HepG2 (cell line): ENCODE measurements at regions not wholly inside any gene's neighbourhood (a gene's known extent, or its start where the extent isn't known, plus 50 kb on each side); places are given as distances from the start of the nearest gene placed in this dataset.

ENCODE experiments used
- ATAC-seq: fragments of 200-7000 bp; cut with Tn5 transposase; 3 replicates; pipeline ENCODE4 v1.9.1; 2020; ENCODE audit warnings: mild to moderate bottlenecking, moderate library complexity
- BruUV-seq: library from RNA; stranded (reverse); fragments of 400-500 nt; replicated peaks from 2 replicates; lab custom pipeline; 2021; lab: Mats Ljungman, UMichigan
- CTCF ChIA-PET: fragments of 300-600 bp; formaldehyde crosslinking; extraction: SDS; loops from one replicate; lab custom pipeline; 2021; ENCODE audit warnings: low total read pairs, inconsistent platforms, low intra/inter-chr PET ratio; lab: Yijun Ruan, JAX
- POLR2A ChIA-PET: fragments of 350-600 bp; sonication (Branson Sonifier 250); formaldehyde crosslinking; loops from one replicate; lab custom pipeline; 2020; ENCODE audit warnings: antibody characterized with exemption, inconsistent platforms; lab: Yijun Ruan, JAX
- DNase-seq: peaks from one replicate; pipeline ENCODE4 v3.0.0-alpha.2; 2015; ENCODE audit warnings: low spot score
- FAIRE-seq: peaks from 3 replicates; lab custom pipeline; 2011; peaks lifted over from hg19 to GRCh38; lab: Jason Lieb, UNC
- H2AFZ ChIP-seq: one replicate; pipeline ENCODE4 v1.6.1; 2011; ENCODE audit warnings: low read length, inconsistent platforms
- H3K27ac ChIP-seq: fragments of 300-600 bp; 3 replicates; pipeline ENCODE4 v1.8.0; 2011; ENCODE audit warnings: mixed run types, mild to moderate bottlenecking, mixed read lengths, low read length, inconsistent platforms; ENCODE audit not compliant: insufficient read depth; ENCODE audit errors: extremely low read length
- H3K27me3 ChIP-seq, 2 experiments: fragments of 200-600 bp in 1 of 2; 2 replicates in 1 of 2; 3 replicates in 1 of 2; pipeline versions ENCODE4 v1.6.0 to v1.8.0; 2011; ENCODE audit warnings: low read length in 2 of 2, mild to moderate bottlenecking in 2 of 2, moderate library complexity in 2 of 2, inconsistent platforms in 1 of 2; ENCODE audit not compliant: insufficient read depth in 2 of 2, control insufficient read depth in 1 of 2
- H3K36me3 ChIP-seq, 2 experiments: fragments of 200-600 bp in 1 of 2; replicated peaks in 1 of 2; 2 replicates in 1 of 2; 3 replicates in 1 of 2; pipeline versions ENCODE4 v1.5.1 to v1.8.0; 2011; ENCODE audit warnings: low read length in 2 of 2, inconsistent platforms in 1 of 2; ENCODE audit not compliant: insufficient read depth in 2 of 2, control insufficient read depth in 1 of 2
- H3K4me1 ChIP-seq: 2 replicates; pipeline ENCODE4 v1.5.1; 2012; ENCODE audit warnings: low read length, inconsistent platforms; ENCODE audit not compliant: insufficient read depth
- H3K4me2 ChIP-seq: 2 replicates; pipeline ENCODE4 v1.6.0; 2011; ENCODE audit warnings: low read depth, low read length, inconsistent platforms
- H3K4me3 ChIP-seq, 3 experiments: fragments of 200-600 bp in 1 of 3; sonication (generic), shearing (Covaris generic) in 1 of 3; replicated peaks in 1 of 3; 2 replicates each; pipeline ENCODE4 v1.5.1; 2011 to 2016; ENCODE audit warnings: low read length in 3 of 3, inconsistent platforms in 2 of 3, low read depth in 2 of 3, mild to moderate bottlenecking in 2 of 3, control low read depth in 1 of 3, mixed read lengths in 1 of 3; ENCODE audit not compliant: insufficient read depth in 1 of 3
- H3K79me2 ChIP-seq: one replicate; pipeline ENCODE4 v1.6.1; 2011; ENCODE audit warnings: low read length, inconsistent platforms; ENCODE audit not compliant: insufficient read depth
- H3K9ac ChIP-seq: 2 replicates; pipeline ENCODE4 v1.6.0; 2011; ENCODE audit warnings: mild to moderate bottlenecking, low read depth, low read length, inconsistent platforms; ENCODE audit not compliant: insufficient read depth
- H3K9me3 ChIP-seq: 2 replicates; pipeline ENCODE4 v1.5.1; 2012; ENCODE audit warnings: mild to moderate bottlenecking, low read length
- H4K20me1 ChIP-seq: 2 replicates; pipeline ENCODE4 v1.6.0; 2011; ENCODE audit warnings: inconsistent platforms, mild to moderate bottlenecking, low read length, moderate library complexity; ENCODE audit not compliant: insufficient read depth
- ATF7 ChIP-seq, 2 experiments: fragments of 450-650 bp in 1 of 2; sonication (generic) in 1 of 2; formaldehyde crosslinking in 1 of 2; IDR thresholded peaks; 2 replicates each; pipeline versions ENCODE4 v1.4.0 to v1.6.1; 2016 to 2020; ENCODE audit warnings: antibody characterized with exemption in 1 of 2, mild to moderate bottlenecking in 1 of 2, missing genetic modification reagents in 1 of 2
- ETV5 ChIP-seq: IDR thresholded peaks from 2 replicates; pipeline ENCODE4 v1.6.1; 2018; ENCODE audit warnings: missing biosample characterization, missing genetic modification reagents, inconsistent platforms, borderline replicate concordance
- MED1 ChIP-seq: sonication (generic); formaldehyde crosslinking; IDR thresholded peaks from 2 replicates; pipeline ENCODE4 v1.4.0; 2020; ENCODE audit warnings: missing genetic modification reagents
- NFIC ChIP-seq: IDR thresholded peaks from 2 replicates; pipeline ENCODE4 v1.6.1; 2012; ENCODE audit warnings: mild to moderate bottlenecking, low read length, inconsistent platforms
- PHF5A ChIP-seq: IDR thresholded peaks from one replicate; pipeline ENCODE4 v1.6.1; 2018; ENCODE audit warnings: low read depth, missing genetic modification reagents; ENCODE audit not compliant: unreplicated experiment
- SP4 ChIP-seq: sonication (generic); formaldehyde crosslinking; IDR thresholded peaks from 2 replicates; pipeline ENCODE4 v1.8.1; 2023; ENCODE audit warnings: mild to moderate bottlenecking, missing genetic modification reagents
- TGIF2 ChIP-seq: IDR thresholded peaks from 2 replicates; pipeline ENCODE4 v1.6.1; 2016; ENCODE audit warnings: control low read depth, missing compliant biosample characterization
- YEATS2 ChIP-seq: sonication (generic); formaldehyde crosslinking; IDR thresholded peaks from 2 replicates; pipeline ENCODE4 v1.4.0; 2020; ENCODE audit warnings: missing genetic modification reagents, borderline replicate concordance
- ZNF136 ChIP-seq: sonication (generic); formaldehyde crosslinking; IDR thresholded peaks from 2 replicates; pipeline ENCODE4 v1.8.1; 2022; ENCODE audit warnings: low read depth, mild to moderate bottlenecking, moderate library complexity, missing genetic modification reagents
- ZNF282 ChIP-seq: fragments of 450-650 bp; IDR thresholded peaks from 2 replicates; pipeline ENCODE4 v1.6.1; 2018; ENCODE audit not compliant: partially characterized antibody
- ZNF792 ChIP-seq: IDR thresholded peaks from 2 replicates; pipeline ENCODE4 v1.6.1; 2016
- WGBS: methylation state at CpG from one replicate; pipeline ENCODE4 v1.1.6; 2017; ENCODE audit warnings: low lambda C conversion rate; 5-methylcytosine and 5-hydroxymethylcytosine counted together
- in situ Hi-C: cut with HindIII; loops from 2 replicates; pipeline ENCODE4 v1.10.0; 2017; ENCODE audit warnings: low pct_unique_long_range_greater_than_20kb; ENCODE audit not compliant: extremely low pct_ligation_motif_present
- intact Hi-C: fragments of 100-400 bp; cut with micrococcal nuclease; formaldehyde crosslinking; loops from one replicate; pipeline ENCODE4 v1.10.0; 2022; ENCODE audit not compliant: unreplicated experiment
- TF ChIP-seq, protein P1 (sequence below): IDR thresholded peaks from 2 replicates; pipeline ENCODE4 v1.6.1; 2018; ENCODE audit warnings: missing genetic modification reagents, mild to moderate bottlenecking, missing compliant biosample characterization
- TF ChIP-seq, protein P2 (sequence below): sonication (generic); formaldehyde crosslinking; IDR thresholded peaks from 2 replicates; pipeline ENCODE4 v1.4.0; 2020; ENCODE audit warnings: missing genetic modification reagents, mild to moderate bottlenecking, borderline replicate concordance
- TF ChIP-seq, protein P3 (sequence below): sonication (generic); formaldehyde crosslinking; IDR thresholded peaks from 2 replicates; pipeline ENCODE4 v1.8.1; 2023; ENCODE audit warnings: missing genetic modification reagents, inconsistent platforms, borderline replicate concordance
- TF ChIP-seq, protein P4 (sequence below): sonication (generic); formaldehyde crosslinking; conservative IDR thresholded peaks from 2 replicates; pipeline ENCODE4 v1.8.1; 2023; ENCODE audit warnings: missing genetic modification reagents
- TF ChIP-seq, protein P5 (sequence below): sonication (generic); formaldehyde crosslinking; IDR thresholded peaks from 2 replicates; pipeline ENCODE4 v1.5.0; 2020; ENCODE audit warnings: mild to moderate bottlenecking, low read depth, missing genetic modification reagents, borderline replicate concordance

DNA sequence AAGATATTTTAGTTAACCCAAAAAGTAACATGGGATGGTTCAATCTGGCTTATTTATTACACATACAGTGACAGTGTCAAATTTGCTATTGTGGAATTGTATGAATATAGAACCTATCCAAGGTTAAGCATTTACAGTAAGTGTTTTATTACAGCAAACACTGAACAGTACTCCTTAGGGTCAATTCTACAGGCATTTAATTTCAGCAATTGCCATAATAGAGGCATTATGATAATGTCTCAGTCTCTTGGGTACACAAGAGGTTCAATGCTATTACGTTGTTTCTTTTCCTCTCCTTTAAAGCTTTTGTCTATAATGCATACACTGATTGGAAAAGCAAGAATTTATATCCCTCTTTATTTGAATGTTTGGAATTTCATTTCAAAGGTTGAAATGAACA, 275.7 kb upstream of the NAALADL2 start:
- Histone ChIP-seq H3K4me1 (no peaks in the 10 kb centered on the region), H3K27me3 (no peaks in the 10 kb centered on the region), H3K27ac (no peak overlapping the region), H2AFZ (no peak overlapping the region), H3K4me2 (no peak overlapping the region), H3K9me3 (no peaks in the 10 kb centered on the region), H4K20me1 (no peaks in the 10 kb centered on the region), H3K36me3 (no peaks in the 10 kb centered on the region), H3K79me2 (no peaks in the 10 kb centered on the region), H3K4me3 (no peak overlapping the region), H3K9ac (no peak overlapping the region)
- FAIRE-seq: no peak
- ChIA-PET CTCF (no interaction called here), POLR2A (no interaction called here)
- WGBS: 21% methylated on average over 1 of the region's 1 CpG
- intact Hi-C loops (no loop called here), in situ Hi-C loops (no loop called here)
- DNase-seq: no peak
- BruUV-seq: no TSS peak
- TF ChIP-seq, protein P1, sequence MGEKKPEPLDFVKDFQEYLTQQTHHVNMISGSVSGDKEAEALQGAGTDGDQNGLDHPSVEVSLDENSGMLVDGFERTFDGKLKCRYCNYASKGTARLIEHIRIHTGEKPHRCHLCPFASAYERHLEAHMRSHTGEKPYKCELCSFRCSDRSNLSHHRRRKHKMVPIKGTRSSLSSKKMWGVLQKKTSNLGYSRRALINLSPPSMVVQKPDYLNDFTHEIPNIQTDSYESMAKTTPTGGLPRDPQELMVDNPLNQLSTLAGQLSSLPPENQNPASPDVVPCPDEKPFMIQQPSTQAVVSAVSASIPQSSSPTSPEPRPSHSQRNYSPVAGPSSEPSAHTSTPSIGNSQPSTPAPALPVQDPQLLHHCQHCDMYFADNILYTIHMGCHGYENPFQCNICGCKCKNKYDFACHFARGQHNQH (CRISPR knock-in tag): no peak
- TF ChIP-seq ZNF136 (no peak), SP4 (CRISPR knock-in tag) (no peak), YEATS2 (CRISPR knock-in tag) (no peak), MED1 (CRISPR knock-in tag) (no peak), NFIC (no peak), ZNF792 (no peak), PHF5A (CRISPR knock-in tag) (no peak), ETV5 (no peak), ATF7 (IDR thresholded peaks at IDR 0.05) (no peak), ATF7 (CRISPR knock-in tag; IDR thresholded peaks at IDR 0.05) (no peak), ZNF282 (no peak), TGIF2 (no peak)
- TF ChIP-seq, protein P2, sequence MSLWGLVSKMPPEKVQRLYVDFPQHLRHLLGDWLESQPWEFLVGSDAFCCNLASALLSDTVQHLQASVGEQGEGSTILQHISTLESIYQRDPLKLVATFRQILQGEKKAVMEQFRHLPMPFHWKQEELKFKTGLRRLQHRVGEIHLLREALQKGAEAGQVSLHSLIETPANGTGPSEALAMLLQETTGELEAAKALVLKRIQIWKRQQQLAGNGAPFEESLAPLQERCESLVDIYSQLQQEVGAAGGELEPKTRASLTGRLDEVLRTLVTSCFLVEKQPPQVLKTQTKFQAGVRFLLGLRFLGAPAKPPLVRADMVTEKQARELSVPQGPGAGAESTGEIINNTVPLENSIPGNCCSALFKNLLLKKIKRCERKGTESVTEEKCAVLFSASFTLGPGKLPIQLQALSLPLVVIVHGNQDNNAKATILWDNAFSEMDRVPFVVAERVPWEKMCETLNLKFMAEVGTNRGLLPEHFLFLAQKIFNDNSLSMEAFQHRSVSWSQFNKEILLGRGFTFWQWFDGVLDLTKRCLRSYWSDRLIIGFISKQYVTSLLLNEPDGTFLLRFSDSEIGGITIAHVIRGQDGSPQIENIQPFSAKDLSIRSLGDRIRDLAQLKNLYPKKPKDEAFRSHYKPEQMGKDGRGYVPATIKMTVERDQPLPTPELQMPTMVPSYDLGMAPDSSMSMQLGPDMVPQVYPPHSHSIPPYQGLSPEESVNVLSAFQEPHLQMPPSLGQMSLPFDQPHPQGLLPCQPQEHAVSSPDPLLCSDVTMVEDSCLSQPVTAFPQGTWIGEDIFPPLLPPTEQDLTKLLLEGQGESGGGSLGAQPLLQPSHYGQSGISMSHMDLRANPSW (CRISPR knock-in tag): no peak
- TF ChIP-seq, protein P3, sequence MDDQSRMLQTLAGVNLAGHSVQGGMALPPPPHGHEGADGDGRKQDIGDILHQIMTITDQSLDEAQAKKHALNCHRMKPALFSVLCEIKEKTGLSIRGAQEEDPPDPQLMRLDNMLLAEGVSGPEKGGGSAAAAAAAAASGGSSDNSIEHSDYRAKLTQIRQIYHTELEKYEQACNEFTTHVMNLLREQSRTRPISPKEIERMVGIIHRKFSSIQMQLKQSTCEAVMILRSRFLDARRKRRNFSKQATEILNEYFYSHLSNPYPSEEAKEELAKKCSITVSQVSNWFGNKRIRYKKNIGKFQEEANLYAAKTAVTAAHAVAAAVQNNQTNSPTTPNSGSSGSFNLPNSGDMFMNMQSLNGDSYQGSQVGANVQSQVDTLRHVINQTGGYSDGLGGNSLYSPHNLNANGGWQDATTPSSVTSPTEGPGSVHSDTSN: no peak
- TF ChIP-seq, protein P4, sequence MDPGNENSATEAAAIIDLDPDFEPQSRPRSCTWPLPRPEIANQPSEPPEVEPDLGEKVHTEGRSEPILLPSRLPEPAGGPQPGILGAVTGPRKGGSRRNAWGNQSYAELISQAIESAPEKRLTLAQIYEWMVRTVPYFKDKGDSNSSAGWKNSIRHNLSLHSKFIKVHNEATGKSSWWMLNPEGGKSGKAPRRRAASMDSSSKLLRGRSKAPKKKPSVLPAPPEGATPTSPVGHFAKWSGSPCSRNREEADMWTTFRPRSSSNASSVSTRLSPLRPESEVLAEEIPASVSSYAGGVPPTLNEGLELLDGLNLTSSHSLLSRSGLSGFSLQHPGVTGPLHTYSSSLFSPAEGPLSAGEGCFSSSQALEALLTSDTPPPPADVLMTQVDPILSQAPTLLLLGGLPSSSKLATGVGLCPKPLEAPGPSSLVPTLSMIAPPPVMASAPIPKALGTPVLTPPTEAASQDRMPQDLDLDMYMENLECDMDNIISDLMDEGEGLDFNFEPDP (CRISPR knock-in tag): no peak
- TF ChIP-seq, protein P5, sequence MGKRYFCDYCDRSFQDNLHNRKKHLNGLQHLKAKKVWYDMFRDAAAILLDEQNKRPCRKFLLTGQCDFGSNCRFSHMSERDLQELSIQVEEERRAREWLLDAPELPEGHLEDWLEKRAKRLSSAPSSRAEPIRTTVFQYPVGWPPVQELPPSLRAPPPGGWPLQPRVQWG: no peak
- ATAC-seq: no peak
